ENCODE measurements at regions not wholly inside any gene's neighbourhood (a gene's known extent, or its start where the extent isn't known, plus 50 kb on each side); places are given as distances from the start of the nearest gene placed in this dataset.

GRCh38 chr4:181608181-181608580 is 635.0 kb upstream of the TENM3 start:
- intact Hi-C loops (cut with DNase I) = no loop called here
- ATAC-seq (ENCODE audit: poor library complexity) (no peak), DNase-seq (no peak)

- no peak for DNase-seq
- intact Hi-C loops (cut with DNase I) = no loop called here
- ATAC-seq (ENCODE audit: poor library complexity) = no peak
Measured at GRCh38 chr4:181611033-181611711, 632.0 kb upstream of the TENM3 start.

- intact Hi-C loops (cut with DNase I) = no loop called here
- ATAC-seq (ENCODE audit: poor library complexity) = no peak
Measured at GRCh38 chr4:181611946-181612600, 631.1 kb upstream of the TENM3 start.

GRCh38 chr4:181613200-181613599 is 630.0 kb upstream of the TENM3 start:
- DNase-seq = no peak
- intact Hi-C loops (cut with DNase I) = no loop called here
- ATAC-seq (ENCODE audit: poor library complexity) = no peak

More at GRCh38 chr4:181611946-181612600, 631.1 kb upstream of the TENM3 start:
- no peak for DNase-seq

GRCh38 chr4:181618038-181618618 is 625.1 kb upstream of the TENM3 start:
- DNase-seq = no peak
- intact Hi-C loops (cut with DNase I) = no loop called here
- ATAC-seq (ENCODE audit: poor library complexity) = no peak

GRCh38 chr4:181618896-181619295 is 624.3 kb upstream of the TENM3 start:
- intact Hi-C loops (cut with DNase I) = no loop called here
- ATAC-seq (ENCODE audit: poor library complexity) (no peak), DNase-seq (no peak)

GRCh38 chr4:181619651-181620050 is 623.6 kb upstream of the TENM3 start:
- DNase-seq (no peak), ATAC-seq (ENCODE audit: poor library complexity) (no peak)
- intact Hi-C loops (cut with DNase I) = no loop called here

GRCh38 chr4:181637186-181638105 is 605.8 kb upstream of the TENM3 start:
- ATAC-seq (ENCODE audit: poor library complexity) (no peak), DNase-seq (no peak)
- intact Hi-C loops (cut with DNase I) = no loop called here

GRCh38 chr4:181643466-181643865 is 599.7 kb upstream of the TENM3 start:
- intact Hi-C loops (cut with DNase I) = no loop called here
- DNase-seq (no peak), ATAC-seq (ENCODE audit: poor library complexity) (no peak)

- intact Hi-C loops (cut with DNase I) = no loop called here
- ATAC-seq (ENCODE audit: poor library complexity) (no peak), DNase-seq (no peak)
Measured at GRCh38 chr4:181645489-181645888, 597.7 kb upstream of the TENM3 start.

GRCh38 chr4:181646864-181647263 is 596.3 kb upstream of the TENM3 start:
- no peak for DNase-seq
- intact Hi-C loops (cut with DNase I) = no loop called here
- no peak for ATAC-seq (ENCODE audit: poor library complexity)

GRCh38 chr4:181647396-181648147 is 595.6 kb upstream of the TENM3 start:
- DNase-seq (no peak), ATAC-seq (ENCODE audit: poor library complexity) (no peak)
- intact Hi-C loops (cut with DNase I) = no loop called here

- intact Hi-C loops (cut with DNase I) = no loop called here
- ATAC-seq (ENCODE audit: poor library complexity) (no peak), DNase-seq (no peak)
Measured at GRCh38 chr4:181650033-181650825, 593.0 kb upstream of the TENM3 start.

- no peak for ATAC-seq (ENCODE audit: poor library complexity)
- intact Hi-C loops (cut with DNase I) = no loop called here
- no peak for DNase-seq
Measured at GRCh38 chr4:181656748-181657147, 586.5 kb upstream of the TENM3 start.

- ATAC-seq (ENCODE audit: poor library complexity) (no peak), DNase-seq (no peak)
- intact Hi-C loops (cut with DNase I) = no loop called here
Measured at GRCh38 chr4:181659202-181659601, 584.0 kb upstream of the TENM3 start.

GRCh38 chr4:181659876-181660275 is 583.3 kb upstream of the TENM3 start:
- intact Hi-C loops (cut with DNase I) = no loop called here
- ATAC-seq (ENCODE audit: poor library complexity) = no peak
- DNase-seq = no peak

- no peak for DNase-seq
Measured at GRCh38 chr4:181661090-181661489, 582.1 kb upstream of the TENM3 start.

GRCh38 chr4:181661923-181662322 is 581.3 kb upstream of the TENM3 start:
- intact Hi-C loops (cut with DNase I) = no loop called here
- DNase-seq = no peak
- no peak for ATAC-seq (ENCODE audit: poor library complexity)

More at GRCh38 chr4:181661090-181661489, 582.1 kb upstream of the TENM3 start:
- ATAC-seq (ENCODE audit: poor library complexity) = no peak
- intact Hi-C loops (cut with DNase I) = no loop called here

Measured in Right ventricle myocardium superior (tissue), 1 donor.